ENCODE measurements at regions not wholly inside any gene's neighbourhood (a gene's known extent, or its start where the extent isn't known, plus 50 kb on each side); places are given as distances from the start of the nearest gene placed in this dataset.

DNA sequence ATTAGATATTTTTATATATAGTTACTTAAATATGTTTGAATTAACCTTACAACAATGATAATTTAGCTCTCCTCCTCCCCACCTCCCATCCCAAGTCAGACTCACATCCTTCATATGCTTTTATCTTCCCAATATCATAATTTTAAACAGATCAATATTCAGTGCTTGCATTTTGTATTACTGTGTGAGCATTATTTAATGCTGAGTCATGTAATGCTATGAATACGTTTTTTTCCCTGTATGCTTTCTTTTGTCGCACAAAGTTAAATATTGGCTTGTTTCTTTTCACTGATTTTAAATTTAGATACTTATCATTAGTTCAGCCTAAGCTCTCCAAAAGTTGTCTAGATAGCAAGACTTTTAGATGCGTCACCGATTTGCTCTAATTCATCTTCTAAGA is 471.6 kb upstream of the SGO1 start:
- H3K4me3 ChIP-seq (replicated peaks in 1 of 2; ENCODE audit: low read depth in 2 of 2, low read length in 2 of 2): no peak overlapping the region
- TF ChIP-seq, protein P1, sequence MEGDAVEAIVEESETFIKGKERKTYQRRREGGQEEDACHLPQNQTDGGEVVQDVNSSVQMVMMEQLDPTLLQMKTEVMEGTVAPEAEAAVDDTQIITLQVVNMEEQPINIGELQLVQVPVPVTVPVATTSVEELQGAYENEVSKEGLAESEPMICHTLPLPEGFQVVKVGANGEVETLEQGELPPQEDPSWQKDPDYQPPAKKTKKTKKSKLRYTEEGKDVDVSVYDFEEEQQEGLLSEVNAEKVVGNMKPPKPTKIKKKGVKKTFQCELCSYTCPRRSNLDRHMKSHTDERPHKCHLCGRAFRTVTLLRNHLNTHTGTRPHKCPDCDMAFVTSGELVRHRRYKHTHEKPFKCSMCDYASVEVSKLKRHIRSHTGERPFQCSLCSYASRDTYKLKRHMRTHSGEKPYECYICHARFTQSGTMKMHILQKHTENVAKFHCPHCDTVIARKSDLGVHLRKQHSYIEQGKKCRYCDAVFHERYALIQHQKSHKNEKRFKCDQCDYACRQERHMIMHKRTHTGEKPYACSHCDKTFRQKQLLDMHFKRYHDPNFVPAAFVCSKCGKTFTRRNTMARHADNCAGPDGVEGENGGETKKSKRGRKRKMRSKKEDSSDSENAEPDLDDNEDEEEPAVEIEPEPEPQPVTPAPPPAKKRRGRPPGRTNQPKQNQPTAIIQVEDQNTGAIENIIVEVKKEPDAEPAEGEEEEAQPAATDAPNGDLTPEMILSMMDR (IDR thresholded peaks at IDR 0.05; ENCODE audit: low read depth, low read length): no peak
- no peak for DNase-seq (ENCODE audit: low read depth in 2 of 2)

DNA sequence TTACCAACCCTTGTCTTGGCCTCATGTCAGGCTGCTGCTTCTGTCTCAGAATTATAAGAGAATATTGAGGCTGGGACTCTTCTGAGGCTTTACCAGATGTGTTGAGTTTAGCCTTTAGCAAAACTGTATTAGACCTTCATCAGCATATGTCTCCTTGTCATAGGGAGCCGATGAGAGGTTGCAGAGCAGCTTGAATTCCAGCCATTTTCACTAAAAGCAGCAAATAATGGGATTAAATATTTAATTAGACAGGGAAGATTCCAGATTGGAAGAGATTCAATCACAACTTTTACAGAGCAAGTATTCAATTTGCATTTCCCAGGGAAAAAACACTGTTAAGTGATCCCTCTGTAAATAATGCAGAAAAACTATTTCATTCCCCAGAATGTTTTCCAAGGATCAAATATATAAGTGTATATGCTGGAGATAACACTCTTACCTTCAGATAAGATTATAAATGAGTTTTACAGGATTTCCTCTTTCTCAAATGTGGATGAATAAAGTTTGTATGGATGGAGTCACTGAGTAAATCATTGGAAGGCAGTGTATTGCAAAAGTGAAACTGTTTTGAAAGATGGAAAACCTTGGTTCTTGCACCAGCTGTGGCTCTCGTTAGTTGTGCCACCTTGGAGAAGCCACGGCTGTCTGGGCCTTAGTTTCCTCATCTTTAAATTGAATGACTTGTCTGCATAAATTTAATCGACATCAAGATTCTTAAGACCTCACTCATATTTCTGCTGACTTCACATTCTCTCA is 466.4 kb upstream of the SGO1 start:
- DNase-seq (ENCODE audit: low read depth in 2 of 2): no peak
- H3K4me3 ChIP-seq (replicated peaks in 1 of 2; ENCODE audit: low read depth in 2 of 2, low read length in 2 of 2): no peak overlapping the region
- TF ChIP-seq, protein P1 (IDR thresholded peaks at IDR 0.05; ENCODE audit: low read depth, low read length): no peak

DNA sequence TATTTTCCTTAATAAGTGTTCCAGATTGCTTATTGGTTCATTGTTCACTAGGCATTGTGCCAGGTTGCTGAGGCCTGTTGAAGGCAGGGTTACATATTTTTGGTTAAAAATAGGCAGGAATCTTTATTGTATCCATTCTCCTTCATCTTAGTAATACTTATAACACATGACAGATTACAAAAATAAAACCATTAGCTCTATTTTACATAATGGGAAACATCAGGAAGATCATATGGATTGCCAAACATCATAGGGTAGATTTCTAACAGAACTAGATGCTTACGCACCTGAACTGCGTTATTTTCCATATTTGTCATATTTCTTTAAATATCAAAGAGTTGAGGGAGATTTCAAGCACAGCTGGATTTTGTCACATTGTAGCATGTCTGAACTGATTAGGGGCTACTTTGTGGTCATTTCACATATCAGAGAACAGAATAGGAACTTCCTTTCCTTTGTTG is 462.9 kb upstream of the SGO1 start:
- TF ChIP-seq, protein P1 (IDR thresholded peaks at IDR 0.05; ENCODE audit: low read depth, low read length): no peak
- peak; percentile 40 to 52 for DNase-seq (ENCODE audit: low read depth in 2 of 2)
- no peak overlapping the region for H3K4me3 ChIP-seq (replicated peaks in 1 of 2; ENCODE audit: low read depth in 2 of 2, low read length in 2 of 2)

DNA sequence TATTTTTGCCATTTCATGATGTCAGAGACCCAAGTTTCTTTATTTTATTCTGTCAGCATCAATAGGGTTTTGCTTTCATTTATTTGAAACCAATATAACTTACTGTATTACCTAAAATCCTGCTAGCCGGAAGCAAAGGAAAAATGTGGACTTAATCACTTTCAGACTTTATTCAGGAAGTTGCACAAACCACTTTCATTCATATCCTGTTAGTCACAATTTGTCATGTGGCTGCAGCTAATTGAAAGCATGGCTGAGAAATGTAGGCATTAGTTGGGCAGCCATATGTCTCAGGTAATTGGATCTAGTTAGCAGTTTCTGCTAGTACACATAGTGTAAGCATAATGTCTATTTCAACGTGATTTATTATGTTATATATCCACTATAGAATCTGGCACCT is 462.3 kb upstream of the SGO1 start:
- H3K4me3 ChIP-seq (replicated peaks in 1 of 2; ENCODE audit: low read depth in 2 of 2, low read length in 2 of 2): no peak overlapping the region
- peak; percentile 82 for DNase-seq (ENCODE audit: low read depth in 2 of 2)
- TF ChIP-seq, protein P1 (IDR thresholded peaks at IDR 0.05; ENCODE audit: low read depth, low read length): no peak

DNA sequence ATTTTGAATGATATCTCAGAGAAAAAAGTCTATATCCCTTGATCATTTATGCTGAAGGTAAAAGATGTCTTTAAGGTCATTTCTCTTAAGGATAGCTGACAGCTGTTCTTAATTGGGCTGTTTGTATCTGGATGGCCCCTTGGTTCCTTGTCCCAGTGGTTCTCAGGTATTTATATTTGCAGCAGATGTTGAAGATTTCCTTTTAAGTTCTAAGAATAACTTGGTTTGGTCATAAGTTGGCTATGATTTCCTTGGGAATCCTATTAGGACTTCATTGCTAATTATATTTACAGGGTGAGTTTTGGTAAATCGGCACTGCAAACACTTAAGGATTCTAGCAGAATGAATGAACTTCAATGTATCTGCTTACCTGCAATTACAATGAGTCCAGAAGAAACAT is 460.4 kb upstream of the SGO1 start:
- TF ChIP-seq, protein P1 (IDR thresholded peaks at IDR 0.05; ENCODE audit: low read depth, low read length): no peak
- H3K4me3 ChIP-seq (replicated peaks in 1 of 2; ENCODE audit: low read depth in 2 of 2, low read length in 2 of 2): no peak overlapping the region
- DNase-seq (ENCODE audit: low read depth in 2 of 2): no peak

DNA sequence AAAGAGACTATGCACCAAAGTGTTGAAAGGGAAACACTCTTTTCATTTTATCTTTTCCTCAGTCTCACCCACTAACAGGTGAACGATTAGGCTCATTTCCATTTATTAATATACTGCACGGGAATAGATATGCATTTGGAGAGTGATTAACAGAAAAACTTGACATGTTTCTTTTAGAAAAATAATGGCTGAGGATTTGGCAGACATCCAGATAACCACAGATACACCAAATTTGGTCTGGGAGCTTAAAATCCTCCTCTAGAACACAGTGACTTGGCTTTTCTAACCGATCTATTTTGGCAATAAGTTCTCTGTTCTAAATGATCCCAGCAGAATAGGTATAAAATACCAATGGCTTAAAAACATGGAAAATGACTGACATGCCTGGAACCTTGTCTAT is 459.3 kb upstream of the SGO1 start:
- DNase-seq (ENCODE audit: low read depth in 2 of 2): no peak
- H3K4me3 ChIP-seq (replicated peaks in 1 of 2; ENCODE audit: low read depth in 2 of 2, low read length in 2 of 2): no peak overlapping the region
- TF ChIP-seq, protein P1 (IDR thresholded peaks at IDR 0.05; ENCODE audit: low read depth, low read length): no peak

DNA sequence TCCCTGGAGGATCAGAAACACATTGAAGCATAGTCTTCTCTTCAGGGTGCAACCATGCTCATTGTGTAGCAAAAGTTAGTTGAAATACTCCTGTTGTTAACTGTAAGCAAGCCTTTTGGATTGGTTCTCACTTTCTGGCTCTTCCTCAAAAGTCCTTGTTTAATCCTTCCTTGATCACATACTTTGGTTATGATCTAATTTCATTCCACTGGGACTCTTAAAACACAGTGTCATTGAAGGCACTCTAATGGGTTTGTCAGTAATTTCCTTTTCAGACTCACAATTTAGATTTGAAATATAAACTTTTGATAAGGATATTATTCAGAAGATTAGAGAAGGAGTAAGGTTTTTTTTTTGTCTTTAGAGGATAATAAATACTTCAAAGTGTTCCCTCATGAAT is 451.7 kb upstream of the SGO1 start:
- TF ChIP-seq, protein P1 (IDR thresholded peaks at IDR 0.05; ENCODE audit: low read depth, low read length): no peak
- no peak overlapping the region for H3K4me3 ChIP-seq (replicated peaks in 1 of 2; ENCODE audit: low read depth in 2 of 2, low read length in 2 of 2)

More for the DNA sequence above, 451.7 kb upstream of the SGO1 start:
- peak in 1 of 2 donors; percentile 5 for DNase-seq (ENCODE audit: low read depth in 2 of 2)

Measured in cardiac fibroblast (primary cell).